Ammon's horn (tissue), 1 donor: ENCODE measurements at regions not wholly inside any gene's neighbourhood (a gene's known extent, or its start where the extent isn't known, plus 50 kb on each side); places are given as distances from the start of the nearest gene placed in this dataset.

Source experiments
- DNase-seq: peaks from one replicate; pipeline ENCODE4 v3.0.0-alpha.2; 2016; ENCODE audit warnings: low spot score

GRCh38 chr6:92820601-92821000 lies 598.8 kb downstream of the EPHA7 start:
- DNase-seq = no peak

GRCh38 chr6:92810913-92811312 lies 608.4 kb downstream of the EPHA7 start:
- DNase-seq = peak; percentile 6

DNA sequence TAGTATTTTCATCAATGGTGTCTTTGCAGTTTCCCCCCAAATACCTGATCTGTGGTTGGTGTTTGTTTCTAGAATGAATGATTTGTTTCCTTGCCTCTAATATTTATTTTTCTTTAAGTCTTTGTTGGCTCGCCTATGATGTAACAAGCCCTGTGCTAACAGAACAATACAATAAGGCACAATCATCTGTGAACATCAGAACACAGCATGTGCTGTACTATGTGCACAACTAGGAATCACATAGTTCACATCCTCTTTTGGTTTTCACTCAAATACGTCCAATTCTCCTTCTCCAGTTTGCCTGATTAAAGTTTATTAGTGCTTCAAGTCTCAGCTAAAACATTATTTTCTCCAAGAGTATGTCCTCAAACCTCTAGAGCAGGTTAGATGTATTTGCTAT lies 613.1 kb downstream of the EPHA7 start:
- no peak for DNase-seq

DNA sequence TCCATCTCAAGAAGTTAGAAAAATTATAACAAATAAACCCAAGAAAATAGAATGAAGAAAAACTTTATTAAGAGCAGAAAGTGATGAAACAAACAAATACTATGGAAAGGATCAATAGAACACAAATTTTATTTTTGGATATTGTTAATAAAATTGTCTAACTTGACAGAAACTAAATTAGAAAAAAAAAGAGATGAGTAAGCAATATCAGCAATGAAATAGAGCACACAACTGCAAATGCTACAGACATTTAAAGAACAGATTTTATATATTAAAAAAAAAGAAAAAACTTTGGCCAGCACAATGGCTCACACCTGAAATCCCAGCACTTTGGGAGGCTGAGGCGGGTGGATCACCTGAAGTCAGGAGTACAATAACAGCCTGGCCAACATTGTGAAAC lies 628.0 kb downstream of the EPHA7 start:
- no peak for DNase-seq

DNA sequence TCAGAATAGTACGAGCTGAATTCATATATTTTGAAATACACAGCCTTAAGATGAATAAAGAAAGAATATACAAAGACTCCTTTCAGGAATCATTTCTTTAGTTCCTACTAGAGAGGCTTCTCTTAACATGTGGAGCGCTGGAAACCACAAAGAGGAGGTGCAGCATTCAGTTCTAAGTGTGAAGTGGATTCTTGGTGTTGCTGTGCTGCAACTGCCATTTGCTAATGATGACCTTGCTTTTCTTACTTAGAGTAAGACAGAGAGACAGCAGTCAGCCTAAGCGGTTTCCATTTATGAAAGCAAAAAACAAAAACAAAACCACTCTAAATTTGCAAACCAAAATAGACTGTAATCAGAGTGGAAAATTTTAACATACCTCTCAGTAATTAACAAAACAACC lies 629.0 kb downstream of the EPHA7 start:
- no peak for DNase-seq

DNA sequence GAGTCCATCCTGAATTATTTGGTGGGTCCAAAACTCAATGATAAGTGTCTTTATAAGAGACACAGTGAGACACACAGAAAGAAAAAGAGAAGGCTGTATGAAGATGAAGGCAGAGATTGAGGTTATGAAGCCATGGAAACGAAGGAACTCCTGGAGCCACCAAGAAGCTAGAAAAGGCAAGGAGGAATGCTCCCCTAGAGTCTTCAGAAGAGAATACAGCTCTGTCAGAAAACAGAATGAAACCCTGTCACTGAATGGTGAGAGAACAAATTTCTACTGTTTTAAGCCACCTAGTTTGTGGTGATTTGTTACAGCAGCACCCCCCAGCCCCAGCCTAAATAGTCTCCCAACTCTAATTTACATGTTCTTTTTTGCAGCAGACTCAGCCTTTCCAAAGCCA lies 635.1 kb downstream of the EPHA7 start:
- no peak for DNase-seq

DNA sequence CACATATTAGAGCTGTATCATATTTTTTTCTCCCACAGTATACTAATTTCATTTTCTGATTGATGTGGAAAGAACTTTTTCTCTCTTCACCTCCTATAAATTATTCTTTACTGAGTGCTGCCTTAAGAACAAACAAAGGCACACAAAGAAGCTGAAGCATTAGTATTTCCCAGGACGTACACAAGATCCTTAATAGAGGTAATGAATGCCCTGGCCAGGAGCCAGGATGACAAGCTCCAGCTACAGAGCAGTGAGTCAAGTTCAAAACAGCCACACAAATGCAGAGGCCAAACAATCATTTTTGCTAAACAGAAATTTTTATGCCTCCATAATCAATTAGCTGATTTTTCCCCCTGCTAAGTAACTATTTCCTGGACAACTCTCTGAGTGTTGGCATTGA lies 639.6 kb downstream of the EPHA7 start:
- peak; percentile 17 for DNase-seq

GRCh38 chr6:92777146-92777740 lies 642.1 kb downstream of the EPHA7 start:
- peak; percentile 58 for DNase-seq

DNA sequence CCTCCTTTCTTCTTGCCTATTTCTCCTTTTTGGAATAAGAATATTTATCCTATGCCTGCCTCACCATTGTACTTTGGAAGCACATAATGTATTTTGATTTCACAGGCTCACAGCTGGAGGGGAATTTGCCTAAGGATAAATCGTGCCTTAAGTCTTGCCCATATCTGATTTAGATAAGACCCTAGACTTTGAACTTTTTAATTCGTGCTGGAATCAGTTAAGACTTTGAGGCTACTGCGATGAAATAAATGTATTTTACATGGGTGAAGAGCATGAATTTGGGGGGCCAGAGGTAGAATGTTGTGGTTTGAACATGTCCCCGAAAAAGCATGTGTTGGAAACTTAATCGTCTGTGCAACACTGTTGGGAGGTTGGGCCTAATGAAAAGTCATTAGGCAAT lies 648.8 kb downstream of the EPHA7 start:
- no peak for DNase-seq

DNA sequence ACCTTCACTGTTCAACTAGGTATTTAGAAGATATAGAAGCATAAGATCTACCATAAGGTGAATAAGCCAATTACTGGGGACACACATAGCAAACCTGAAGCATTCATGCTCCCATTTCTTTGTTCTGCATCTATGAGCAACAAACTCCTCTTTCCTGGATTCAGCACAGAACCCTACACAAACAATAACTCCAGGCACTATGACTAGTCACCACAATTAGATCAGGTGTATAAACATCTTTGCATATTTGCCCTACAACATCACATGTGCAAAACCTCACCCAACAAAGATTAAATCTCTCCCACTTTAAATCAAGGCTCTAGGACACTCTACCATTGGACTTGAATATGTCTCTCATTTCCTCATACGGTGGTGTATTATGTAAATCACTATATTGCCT lies 652.3 kb downstream of the EPHA7 start:
- no peak for DNase-seq

DNA sequence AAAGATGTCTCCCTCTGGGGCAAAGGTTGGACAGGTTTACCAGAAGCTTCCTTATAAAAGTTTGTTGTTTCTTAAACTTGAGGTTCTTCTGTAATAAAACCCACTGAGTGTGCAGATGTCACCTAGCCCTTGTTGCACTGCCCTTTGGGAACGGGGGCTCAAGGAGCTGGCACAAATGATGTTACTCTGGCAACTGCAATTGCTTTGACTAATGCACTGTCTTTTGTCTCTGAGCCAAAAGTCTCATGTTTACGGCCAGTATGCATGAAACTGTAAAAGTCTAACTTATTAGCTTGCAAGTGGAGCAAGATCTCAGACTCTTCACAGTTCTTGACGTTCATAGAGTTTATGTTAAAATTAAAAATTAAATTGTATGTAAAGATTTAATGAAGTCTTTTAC lies 655.7 kb downstream of the EPHA7 start:
- no peak for DNase-seq

GRCh38 chr6:92763274-92763584 lies 656.1 kb downstream of the EPHA7 start:
- DNase-seq = no peak

DNA sequence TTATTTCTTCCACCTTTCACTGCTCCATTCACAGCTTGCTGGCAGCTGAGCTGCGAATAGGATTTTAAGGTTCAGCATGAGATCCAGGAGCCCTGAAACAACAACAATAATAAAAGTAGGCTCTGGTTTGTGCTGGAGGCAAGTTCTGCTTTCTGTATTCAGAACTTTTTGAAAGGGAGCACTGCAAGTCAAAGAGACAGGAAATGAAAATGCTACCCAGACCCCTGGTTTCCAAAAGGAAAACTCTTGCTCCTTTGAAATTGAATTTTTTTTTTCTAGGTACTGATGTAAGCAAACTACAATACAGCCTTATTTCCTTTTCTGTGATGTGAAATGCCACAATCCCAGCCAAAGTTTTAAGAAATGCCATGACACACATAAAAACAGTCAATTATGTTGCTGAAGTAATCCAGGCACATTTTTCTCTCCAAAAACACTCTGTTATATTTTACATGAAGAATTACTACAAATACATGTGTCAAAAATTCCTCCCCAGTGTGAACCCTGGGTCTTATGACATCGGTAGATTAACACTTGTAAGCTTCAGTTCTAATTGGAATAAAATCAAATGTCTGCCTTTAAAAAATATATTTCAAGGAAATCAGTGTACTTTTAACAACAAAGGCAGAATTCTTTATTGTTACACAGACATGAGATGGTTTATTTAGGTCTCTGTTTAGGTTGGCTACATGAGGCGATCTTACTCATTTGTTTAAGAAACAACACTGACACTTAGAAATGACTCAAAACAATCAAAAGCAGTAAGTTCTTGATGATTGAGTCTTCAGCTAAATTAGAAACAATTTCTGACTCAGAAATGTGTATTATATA lies 656.7 kb downstream of the EPHA7 start:
- no peak for DNase-seq

GRCh38 chr6:92759178-92759577 lies 660.2 kb downstream of the EPHA7 start:
- DNase-seq = no peak

DNA sequence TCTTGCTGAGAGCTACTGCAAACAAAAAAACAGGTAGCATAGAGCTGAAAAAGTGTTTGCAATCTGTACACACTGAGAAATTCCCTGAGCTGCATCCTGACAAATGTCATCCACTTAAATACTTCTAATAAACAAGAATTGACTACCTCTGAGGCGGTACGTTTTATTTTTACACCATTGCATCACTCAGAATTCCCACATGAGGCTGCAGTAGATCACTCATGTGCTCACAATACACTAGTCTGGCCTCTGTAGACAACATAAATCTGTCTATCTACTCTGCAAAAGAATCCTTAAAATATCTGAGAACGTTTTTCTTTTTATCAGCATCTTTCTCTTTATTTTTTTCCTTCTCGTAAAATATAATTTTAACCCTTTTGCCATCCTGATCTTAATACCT lies 661.4 kb downstream of the EPHA7 start:
- DNase-seq = no peak

GRCh38 chr6:92756912-92757311 lies 662.4 kb downstream of the EPHA7 start:
- DNase-seq = no peak

DNA sequence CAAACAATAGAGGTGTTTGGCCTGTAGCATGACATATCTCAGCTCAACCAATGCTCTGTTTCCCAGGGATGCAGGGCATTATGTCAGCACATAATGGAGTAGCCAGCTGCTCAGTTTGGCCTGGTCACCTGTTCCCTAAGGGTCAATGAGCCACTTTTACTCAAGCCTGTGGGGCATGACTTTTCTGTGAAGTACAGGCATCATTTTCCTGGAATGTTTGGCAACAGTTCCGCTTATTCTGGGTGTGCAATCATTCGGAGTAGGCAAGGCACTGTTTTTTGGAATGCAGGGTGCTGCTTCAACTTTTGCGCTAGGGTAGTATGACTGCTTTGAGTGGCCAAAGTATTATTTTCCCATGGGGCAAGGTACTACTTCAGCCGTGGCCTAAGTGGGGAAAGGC lies 665.4 kb downstream of the EPHA7 start:
- DNase-seq = no peak

- no peak for DNase-seq
These were observed 667.2 kb downstream of the EPHA7 start for GRCh38 chr6:92752114-92752513.

GRCh38 chr6:92748131-92748530 lies 671.2 kb downstream of the EPHA7 start:
- no peak for DNase-seq

- no peak for DNase-seq
These were observed 681.4 kb downstream of the EPHA7 start for GRCh38 chr6:92737983-92738382.

GRCh38 chr6:92723390-92723931 lies 695.9 kb downstream of the EPHA7 start:
- DNase-seq = no peak

GRCh38 chr6:92719773-92720172 lies 699.6 kb downstream of the EPHA7 start:
- DNase-seq = no peak

GRCh38 chr6:92716638-92717037 lies 702.7 kb downstream of the EPHA7 start:
- DNase-seq = no peak

DNA sequence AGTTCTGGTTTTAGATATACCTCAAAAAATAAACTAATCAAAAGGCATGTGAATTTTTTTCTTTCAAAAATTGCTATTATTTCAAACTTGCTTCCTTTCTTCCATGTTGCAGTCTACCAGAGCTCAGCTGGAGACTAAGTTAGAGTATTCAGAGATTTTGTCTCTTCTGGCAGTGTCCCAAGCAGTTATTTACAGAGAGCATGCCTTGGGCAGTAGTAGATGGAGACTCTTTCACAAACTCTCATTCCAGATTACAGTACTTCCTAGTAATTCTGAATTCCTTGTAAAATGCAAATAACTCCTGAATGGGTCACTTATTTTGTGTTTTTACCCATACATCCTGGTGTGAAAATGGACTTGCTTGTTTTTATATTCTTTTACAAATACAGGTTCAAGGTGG lies 703.4 kb downstream of the EPHA7 start:
- no peak for DNase-seq
